ENCODE measurements at regions not wholly inside any gene's neighbourhood (a gene's known extent, or its start where the extent isn't known, plus 50 kb on each side); places are given as distances from the start of the nearest gene placed in this dataset.

DNA sequence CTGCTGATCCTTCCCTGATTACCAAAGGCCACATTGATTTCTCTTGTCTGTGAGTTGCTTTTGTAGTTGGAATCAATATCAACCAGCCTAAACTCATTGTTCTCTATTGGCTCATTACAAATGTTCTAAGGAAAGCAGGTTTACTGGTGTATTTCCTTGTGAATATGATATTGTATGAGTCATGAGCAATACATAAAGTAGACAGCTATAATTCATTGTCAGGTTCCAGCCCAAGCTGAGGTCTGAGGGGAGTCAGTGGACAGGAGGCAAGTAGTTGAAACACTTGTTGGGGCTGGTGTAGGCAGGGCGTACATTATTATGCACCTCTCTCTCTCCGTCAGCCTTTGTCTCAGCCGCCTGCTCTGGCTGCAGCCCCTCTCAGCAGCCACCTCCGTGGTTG, 451.7 kb downstream of the IPMK start:
- H2AFZ ChIP-seq (ENCODE audit: low read length) = no peak overlapping the region
- no peaks in the 10 kb centered on the region for H3K9me2 ChIP-seq (replicated peaks; ENCODE audit: low read depth, low read length)
- H3K36me3 ChIP-seq (ENCODE audit: insufficient read depth, low read length) = no peaks in the 10 kb centered on the region
- no peaks in the 10 kb centered on the region for H3K27me3 ChIP-seq (ENCODE audit: insufficient read depth, low read length, poor library complexity, severe bottlenecking)
- H3K4me1 ChIP-seq (ENCODE audit: insufficient read depth, low read length, poor library complexity, severe bottlenecking) = no peaks in the 10 kb centered on the region
- no peak overlapping the region for H3K9ac ChIP-seq (ENCODE audit: low read depth, low read length, poor library complexity, severe bottlenecking)
- TF ChIP-seq CTCF (conservative IDR thresholded peaks at IDR 0.05; ENCODE audit: low read length) (no peak), EZH2phosphoT487 (IDR thresholded peaks at IDR 0.05; ENCODE audit: borderline replicate concordance) (no peak)
- H3K79me2 ChIP-seq (ENCODE audit: insufficient read depth, low read length) = no peaks in the 10 kb centered on the region
- no peaks in the 10 kb centered on the region for H3F3A ChIP-seq (ENCODE audit: low read depth)
- H3K4me2 ChIP-seq (ENCODE audit: low read depth, low read length, poor library complexity, severe bottlenecking) = no peak overlapping the region
- H3K4me3 ChIP-seq (ENCODE audit: low read length, poor library complexity, severe bottlenecking) = no peak overlapping the region
- no peaks in the 10 kb centered on the region; the same call in 1 of the 2 replicates for H3K9me3 ChIP-seq (ENCODE audit: insufficient read depth, low read depth, low read length)
- no peaks in the 10 kb centered on the region for H4K20me1 ChIP-seq (ENCODE audit: insufficient read depth, low read length, poor library complexity, severe bottlenecking)

DNA sequence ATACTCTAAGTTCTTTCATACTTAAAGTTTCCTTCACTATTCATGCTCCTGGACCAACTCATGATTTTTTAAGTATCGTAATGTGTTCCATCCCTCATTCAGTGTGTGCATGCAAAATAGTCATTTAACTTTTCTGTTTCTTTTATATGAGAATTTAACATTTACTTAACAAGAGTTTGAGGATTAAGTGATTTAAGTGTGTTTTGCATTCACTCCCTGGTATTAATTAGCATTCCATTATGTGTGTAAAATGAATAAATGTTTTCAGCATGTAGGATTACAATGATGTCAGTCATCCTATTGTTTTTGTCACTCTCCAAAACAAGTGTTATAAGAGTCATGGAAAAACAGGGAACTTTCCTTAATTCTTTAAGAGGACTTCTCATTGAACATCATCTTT, 457.7 kb downstream of the IPMK start:
- Histone ChIP-seq H3K27me3 (ENCODE audit: insufficient read depth, low read length, poor library complexity, severe bottlenecking) (no peaks in the 10 kb centered on the region), H3K9me3 (ENCODE audit: insufficient read depth, low read depth, low read length) (no peaks in the 10 kb centered on the region), H3K79me2 (ENCODE audit: insufficient read depth, low read length) (no peaks in the 10 kb centered on the region), H3K4me1 (ENCODE audit: insufficient read depth, low read length, poor library complexity, severe bottlenecking) (no peaks in the 10 kb centered on the region), H3K4me2 (ENCODE audit: low read depth, low read length, poor library complexity, severe bottlenecking) (no peak overlapping the region), H3K4me3 (ENCODE audit: low read length, poor library complexity, severe bottlenecking) (no peak overlapping the region), H2AFZ (ENCODE audit: low read length) (no peak overlapping the region), H3K9ac (ENCODE audit: low read depth, low read length, poor library complexity, severe bottlenecking) (no peak overlapping the region), H3K36me3 (ENCODE audit: insufficient read depth, low read length) (no peaks in the 10 kb centered on the region), H4K20me1 (ENCODE audit: insufficient read depth, low read length, poor library complexity, severe bottlenecking) (no peaks in the 10 kb centered on the region), H3K9me2 (replicated peaks; ENCODE audit: low read depth, low read length) (no peaks in the 10 kb centered on the region), H3F3A (ENCODE audit: low read depth) (no peaks in the 10 kb centered on the region)
- TF ChIP-seq EZH2phosphoT487 (IDR thresholded peaks at IDR 0.05; ENCODE audit: borderline replicate concordance) (no peak), CTCF (conservative IDR thresholded peaks at IDR 0.05; ENCODE audit: low read length) (no peak)

GRCh38 chr10:57807906-57808305, 459.8 kb downstream of the IPMK start:
- Histone ChIP-seq H3K36me3 (ENCODE audit: insufficient read depth, low read length) (no peaks in the 10 kb centered on the region), H3K9me2 (replicated peaks; ENCODE audit: low read depth, low read length) (no peaks in the 10 kb centered on the region), H3K27me3 (ENCODE audit: insufficient read depth, low read length, poor library complexity, severe bottlenecking) (no peaks in the 10 kb centered on the region), H3K9ac (ENCODE audit: low read depth, low read length, poor library complexity, severe bottlenecking) (no peak overlapping the region), H3K79me2 (ENCODE audit: insufficient read depth, low read length) (no peaks in the 10 kb centered on the region), H3F3A (ENCODE audit: low read depth) (no peaks in the 10 kb centered on the region), H2AFZ (ENCODE audit: low read length) (no peak overlapping the region), H3K4me3 (ENCODE audit: low read length, poor library complexity, severe bottlenecking) (no peak overlapping the region), H4K20me1 (ENCODE audit: insufficient read depth, low read length, poor library complexity, severe bottlenecking) (no peaks in the 10 kb centered on the region), H3K4me2 (ENCODE audit: low read depth, low read length, poor library complexity, severe bottlenecking) (no peak overlapping the region), H3K4me1 (ENCODE audit: insufficient read depth, low read length, poor library complexity, severe bottlenecking) (no peaks in the 10 kb centered on the region), H3K9me3 (ENCODE audit: insufficient read depth, low read depth, low read length) (no peaks in the 10 kb centered on the region)
- TF ChIP-seq CTCF (conservative IDR thresholded peaks at IDR 0.05; ENCODE audit: low read length) (no peak), EZH2phosphoT487 (IDR thresholded peaks at IDR 0.05; ENCODE audit: borderline replicate concordance) (no peak)
